GM19043 (cell line): ENCODE measurements at regions not wholly inside any gene's neighbourhood (a gene's known extent, or its start where the extent isn't known, plus 50 kb on each side); places are given as distances from the start of the nearest gene placed in this dataset.

Experiments used
- ATAC-seq: cut with Tn5 transposase; IDR thresholded peaks from one replicate; pipeline ENCODE4 v1.9.1; 2021; ENCODE audit warnings: low read depth; ENCODE audit not compliant: unreplicated experiment

DNA sequence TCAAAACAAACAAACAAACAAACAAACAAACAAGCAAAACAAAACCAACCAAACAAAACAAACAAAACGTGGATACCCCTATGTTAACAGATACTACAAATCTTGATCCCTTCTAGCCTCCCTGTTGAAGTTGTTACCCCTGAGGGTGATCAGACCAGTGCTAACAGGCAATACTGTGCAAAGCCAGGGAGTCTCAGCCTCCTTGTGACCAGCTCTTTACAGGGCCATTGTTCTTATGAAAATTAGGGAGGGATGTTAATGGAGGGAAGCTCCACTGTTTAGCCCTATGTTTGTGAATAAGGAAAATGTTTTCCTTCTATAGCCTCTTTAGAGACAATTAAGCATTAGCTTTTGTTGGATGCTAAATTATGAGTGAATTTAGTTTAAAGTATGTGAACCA lies 1072.1 kb upstream of the WWC1 start:
- no peak for ATAC-seq

- no peak for ATAC-seq
These were observed 1065.1 kb upstream of the WWC1 start for GRCh38 chr5:167226386-167226785.

GRCh38 chr5:167228134-167228533 lies 1063.3 kb upstream of the WWC1 start:
- ATAC-seq, result no peak

DNA sequence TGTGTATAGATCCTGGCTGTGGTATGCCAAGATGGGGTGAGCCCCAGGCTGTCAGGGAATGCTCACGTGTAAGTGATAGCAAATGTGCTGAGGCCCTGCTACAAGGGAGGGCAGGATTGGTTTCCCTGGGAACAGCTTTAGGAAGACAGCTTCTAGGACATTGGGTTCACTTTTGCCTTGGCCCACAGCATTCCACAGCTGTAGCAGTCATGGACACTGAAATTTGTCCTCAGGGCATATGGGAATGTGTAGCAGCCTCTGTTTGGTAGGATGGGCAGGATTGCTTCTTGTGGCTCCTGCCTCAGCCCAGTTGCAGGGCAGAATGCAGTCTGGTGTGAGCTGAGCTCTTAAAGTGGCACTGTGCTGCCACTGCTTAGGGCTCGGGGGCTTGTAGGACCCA lies 1061.7 kb upstream of the WWC1 start:
- no peak for ATAC-seq

- no peak for ATAC-seq
These were observed 1061.0 kb upstream of the WWC1 start for GRCh38 chr5:167230414-167230813.

DNA sequence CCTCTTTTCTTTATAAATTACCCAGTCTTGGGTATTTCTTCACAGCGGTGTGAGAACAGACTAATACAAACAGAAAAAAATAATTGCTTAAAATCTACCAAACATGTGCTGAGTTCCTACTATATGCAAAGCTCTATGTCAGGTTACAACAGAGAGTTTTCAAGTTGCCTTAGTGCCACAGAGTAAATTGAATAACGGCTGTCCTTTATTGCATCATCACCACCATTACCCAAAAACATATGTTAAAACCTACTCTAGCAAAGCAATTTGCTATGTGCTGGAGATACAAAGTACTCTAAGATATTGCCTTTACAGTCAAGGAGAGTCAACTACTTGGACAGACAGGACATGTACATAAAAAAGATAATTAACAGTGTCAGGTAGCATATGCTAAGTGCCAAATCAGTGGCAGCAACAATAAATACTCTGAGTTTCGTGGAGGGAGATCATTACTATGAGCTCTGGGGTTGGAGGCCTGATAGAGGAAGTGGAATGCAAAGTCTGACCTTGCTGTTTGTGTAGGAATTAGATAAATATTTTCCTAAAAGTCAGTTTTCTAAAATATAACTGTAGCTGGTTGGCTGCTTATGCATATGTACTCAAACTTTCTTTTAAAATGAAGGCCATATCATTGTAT lies 1058.7 kb upstream of the WWC1 start:
- no peak for ATAC-seq

GRCh38 chr5:167233507-167234220 lies 1057.8 kb upstream of the WWC1 start:
- no peak for ATAC-seq

GRCh38 chr5:167241436-167242067 lies 1049.9 kb upstream of the WWC1 start:
- ATAC-seq, result no peak

DNA sequence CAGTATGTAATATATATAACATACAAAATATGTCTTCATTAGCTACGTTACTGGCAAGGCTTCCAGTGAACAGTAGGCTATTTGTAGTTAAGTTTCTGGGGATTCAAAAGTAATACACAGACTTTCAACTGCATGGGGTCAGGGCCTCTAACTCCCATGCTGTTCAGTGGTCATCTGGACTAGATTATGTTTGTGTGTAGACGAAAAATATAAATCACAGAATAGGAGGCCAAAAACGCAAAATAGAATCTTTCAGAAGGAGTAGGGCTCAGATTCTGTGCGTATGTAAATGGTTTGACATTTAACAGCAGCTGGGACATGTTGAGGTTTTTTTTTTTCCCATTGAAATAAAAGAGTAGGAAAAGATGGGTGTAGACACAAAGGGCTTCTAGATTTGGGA lies 1048.7 kb upstream of the WWC1 start:
- ATAC-seq, result no peak

- ATAC-seq, result no peak
These were observed 1048.0 kb upstream of the WWC1 start for GRCh38 chr5:167243463-167243862.

GRCh38 chr5:167244583-167244982 lies 1046.9 kb upstream of the WWC1 start:
- ATAC-seq, result no peak

DNA sequence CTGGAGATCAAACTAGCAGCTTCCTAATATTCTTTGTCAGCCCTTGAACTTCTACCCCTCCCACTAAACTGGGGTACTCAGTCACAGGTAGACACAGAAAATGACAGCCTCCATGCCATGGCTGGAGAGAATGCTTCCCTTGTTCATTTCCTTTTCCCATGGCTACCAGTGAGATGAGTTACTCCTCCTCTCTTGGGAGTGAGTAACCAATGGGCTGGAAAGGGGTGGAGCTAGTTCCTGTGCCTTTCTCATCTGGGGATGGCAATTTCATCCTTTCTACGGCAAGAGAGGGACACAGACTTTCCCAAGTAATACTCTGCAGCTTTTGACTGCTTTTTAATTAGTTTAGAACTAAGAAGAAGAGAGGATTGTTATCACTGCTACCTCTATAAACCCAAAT lies 1045.6 kb upstream of the WWC1 start:
- ATAC-seq, result no peak

DNA sequence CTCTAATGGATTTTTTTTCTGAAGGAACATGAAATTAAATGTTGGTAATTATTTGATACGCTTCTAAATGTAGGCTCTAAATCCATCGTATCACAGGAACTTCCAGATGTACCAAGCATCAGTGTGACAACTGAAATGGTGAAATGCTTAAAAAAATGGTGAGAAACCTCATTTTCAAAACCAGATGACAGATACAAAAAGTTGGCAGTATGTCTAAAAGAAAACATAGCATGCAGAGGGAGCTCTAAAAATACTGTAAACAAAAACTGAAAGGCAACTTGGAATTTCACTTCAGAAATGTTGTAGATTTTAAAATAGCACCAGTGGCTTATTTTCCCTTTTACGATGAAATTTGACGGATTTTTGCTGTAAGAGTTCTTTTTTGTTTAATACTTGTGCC lies 1043.6 kb upstream of the WWC1 start:
- no peak for ATAC-seq

GRCh38 chr5:167248257-167248656 lies 1043.2 kb upstream of the WWC1 start:
- no peak for ATAC-seq

DNA sequence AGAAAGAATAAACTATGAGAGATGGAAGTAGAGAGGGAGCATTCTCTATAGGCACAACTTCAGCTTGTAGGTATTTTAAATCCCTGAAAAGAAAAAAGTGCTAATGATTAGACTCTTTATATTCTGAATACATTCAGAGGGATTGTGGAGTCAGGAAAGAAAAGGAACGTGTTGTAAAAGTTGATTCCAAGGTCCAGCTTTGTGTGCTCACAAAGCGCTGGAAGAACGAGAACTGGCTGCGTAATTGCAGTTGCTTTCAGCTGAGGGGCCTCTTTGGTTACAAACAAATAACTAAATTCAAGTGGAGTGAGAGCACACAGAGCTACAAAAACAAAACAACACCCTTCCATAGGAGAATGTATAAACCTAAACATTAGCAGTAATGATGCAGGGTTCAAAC lies 1040.4 kb upstream of the WWC1 start:
- ATAC-seq, result no peak

DNA sequence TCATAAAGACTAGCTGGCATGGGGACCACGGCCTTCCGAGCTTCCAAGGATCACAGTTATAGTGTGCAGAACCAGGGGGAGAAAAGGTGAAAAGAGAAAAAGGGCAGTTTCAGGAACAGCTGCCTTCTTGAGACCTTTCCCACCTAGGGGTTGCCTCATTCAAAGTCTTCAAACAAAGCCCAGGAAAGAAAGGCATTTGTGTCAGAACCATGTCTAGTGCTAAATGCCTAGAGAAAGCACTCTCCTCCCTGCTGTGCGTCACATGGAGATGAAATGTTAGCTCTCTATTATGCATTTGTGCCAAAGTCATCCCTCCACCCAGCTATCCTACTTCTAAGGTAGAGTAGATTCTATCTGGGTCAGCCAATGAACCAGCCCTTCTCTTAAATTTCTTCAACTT lies 1037.3 kb upstream of the WWC1 start:
- no peak for ATAC-seq

- no peak for ATAC-seq
These were observed 1035.5 kb upstream of the WWC1 start for GRCh38 chr5:167255926-167256325.

DNA sequence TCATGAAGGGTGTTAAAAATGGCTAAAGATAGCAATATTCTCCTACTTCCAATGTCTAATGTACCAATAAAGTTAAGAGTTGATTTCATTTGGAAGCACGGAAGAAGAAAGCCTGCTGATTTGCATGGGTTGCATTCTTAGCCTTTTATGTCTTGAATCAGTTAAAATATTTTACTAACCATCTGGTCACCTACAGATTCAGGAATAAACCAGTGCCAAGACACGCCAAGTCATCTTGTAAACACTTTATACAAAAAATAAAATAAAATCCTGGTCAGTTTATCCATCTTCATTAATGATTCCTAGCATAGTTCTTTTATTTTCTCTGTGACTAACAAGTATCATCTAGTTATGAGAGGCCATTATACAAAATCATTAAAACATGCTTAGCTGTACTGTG lies 1031.6 kb upstream of the WWC1 start:
- ATAC-seq, result no peak

GRCh38 chr5:167261309-167262100 lies 1029.9 kb upstream of the WWC1 start:
- ATAC-seq, result no peak

- no peak for ATAC-seq
These were observed 1028.3 kb upstream of the WWC1 start for GRCh38 chr5:167263185-167263584.

- no peak for ATAC-seq
These were observed 1027.1 kb upstream of the WWC1 start for GRCh38 chr5:167264348-167264747.
